GM18502 (cell line): ENCODE measurements at regions not wholly inside any gene's neighbourhood (a gene's known extent, or its start where the extent isn't known, plus 50 kb on each side); places are given as distances from the start of the nearest gene placed in this dataset.

ENCODE experiments used
- ATAC-seq: cut with Tn5 transposase; IDR thresholded peaks from one replicate; pipeline ENCODE4 v1.9.1; 2021; ENCODE audit warnings: mild to moderate bottlenecking; ENCODE audit not compliant: unreplicated experiment, poor library complexity

- ATAC-seq = no peak
These were observed 316.6 kb downstream of the FOXL1 start for GRCh38 chr16:86894925-86895324.

- ATAC-seq = no peak
These were observed 317.3 kb downstream of the FOXL1 start for GRCh38 chr16:86895606-86896005.

- ATAC-seq = no peak
These were observed 318.6 kb downstream of the FOXL1 start for GRCh38 chr16:86896976-86897375.

DNA sequence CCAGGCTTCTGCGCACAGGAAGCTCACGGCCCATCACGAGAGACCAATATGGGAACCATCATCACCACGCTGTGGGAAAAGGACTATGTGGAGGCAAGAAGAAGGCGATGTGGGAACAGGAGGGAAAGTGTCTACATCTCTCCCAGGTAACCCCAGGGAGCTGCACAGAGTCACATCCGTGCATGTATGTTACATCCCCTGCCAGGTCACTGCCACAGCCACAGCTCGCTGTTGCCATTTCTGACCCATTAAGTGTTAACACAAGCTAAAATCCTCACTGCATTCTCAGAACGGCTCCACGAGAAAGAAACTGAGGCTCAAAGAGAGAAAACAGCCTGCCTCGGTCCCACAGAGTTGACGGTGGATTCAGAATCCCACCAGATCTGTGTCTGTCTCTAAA is 319.1 kb downstream of the FOXL1 start:
- no peak for ATAC-seq

- no peak for ATAC-seq
These were observed 320.0 kb downstream of the FOXL1 start for GRCh38 chr16:86898386-86898785.

- no peak for ATAC-seq
These were observed 320.8 kb downstream of the FOXL1 start for GRCh38 chr16:86899151-86899550.

DNA sequence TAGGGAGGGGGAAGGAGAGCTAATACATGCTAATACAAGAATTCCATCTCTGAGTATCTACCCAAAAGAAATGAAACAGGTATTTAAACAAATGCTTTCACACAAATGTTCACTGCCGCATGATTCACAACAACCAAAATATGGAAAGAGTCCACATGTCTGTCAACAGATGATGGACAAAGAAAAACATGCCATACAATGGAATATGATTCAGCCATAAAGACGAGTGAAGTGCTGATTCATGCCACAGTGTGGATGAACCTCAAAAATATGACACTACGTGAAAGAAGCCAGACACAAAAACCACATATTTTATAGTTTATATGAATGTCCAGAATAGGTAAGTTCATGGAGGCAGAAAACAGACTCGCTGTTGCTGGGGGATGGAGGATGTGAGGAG is 321.4 kb downstream of the FOXL1 start:
- no peak for ATAC-seq

GRCh38 chr16:86901483-86901882 is 323.1 kb downstream of the FOXL1 start:
- no peak for ATAC-seq

- no peak for ATAC-seq
These were observed 324.3 kb downstream of the FOXL1 start for GRCh38 chr16:86902656-86903001.

DNA sequence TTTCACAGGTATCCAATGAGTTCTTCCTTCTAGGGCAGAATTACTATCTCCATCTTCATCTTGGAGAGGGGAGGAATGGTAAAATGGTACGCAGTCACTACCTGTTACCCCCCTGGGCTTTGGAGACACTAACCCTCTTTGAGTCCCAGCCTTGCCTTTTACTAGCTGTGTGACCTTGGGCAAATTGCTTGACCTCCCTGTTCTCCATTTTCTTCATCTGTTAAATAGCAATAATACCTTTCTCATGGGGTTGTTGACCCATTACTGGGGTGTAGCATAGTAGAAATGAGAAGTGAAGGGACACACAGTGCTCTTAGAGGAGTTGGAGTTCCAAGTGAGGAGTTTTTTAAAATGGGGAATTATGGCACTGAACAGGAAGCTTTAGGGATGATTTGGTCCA is 324.7 kb downstream of the FOXL1 start:
- ATAC-seq = no peak

DNA sequence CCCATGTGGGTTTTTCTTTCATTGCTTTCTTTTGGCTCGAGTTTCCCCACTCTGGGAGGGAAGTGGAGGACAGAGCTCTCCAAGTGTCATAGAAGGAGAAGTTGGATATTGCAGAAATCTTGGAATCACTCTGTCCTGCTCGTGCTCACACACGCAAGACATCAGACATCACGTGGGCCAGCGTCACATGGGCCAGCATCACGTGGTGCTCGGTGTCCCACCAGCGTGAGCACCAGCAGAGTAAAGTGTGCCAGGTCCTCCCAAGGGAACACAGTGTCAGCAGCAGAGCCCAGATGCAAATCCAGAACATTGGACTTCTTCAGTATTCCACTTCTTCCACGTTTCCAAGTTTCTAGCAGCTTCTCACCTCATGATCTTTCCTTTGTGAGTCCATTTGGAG is 327.0 kb downstream of the FOXL1 start:
- ATAC-seq = no peak

DNA sequence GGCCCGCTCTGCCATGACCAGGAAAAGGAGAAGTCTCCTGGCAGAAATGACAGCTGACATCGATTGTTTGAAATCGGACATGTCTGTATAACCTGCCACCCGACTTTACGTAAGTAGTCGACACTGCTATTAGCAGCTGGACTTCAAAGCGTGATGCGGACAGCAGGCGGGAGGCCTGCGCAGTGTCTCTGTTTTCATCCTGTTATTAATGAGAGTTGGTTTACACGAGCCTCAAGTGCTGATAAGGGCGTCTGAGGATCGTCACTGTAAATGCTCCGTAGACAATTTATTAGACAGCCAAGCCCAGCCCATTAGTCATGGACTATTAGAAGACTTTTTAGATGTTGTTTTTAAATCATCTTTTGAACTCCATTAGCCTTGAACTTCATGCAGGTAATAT is 328.3 kb downstream of the FOXL1 start:
- no peak for ATAC-seq

DNA sequence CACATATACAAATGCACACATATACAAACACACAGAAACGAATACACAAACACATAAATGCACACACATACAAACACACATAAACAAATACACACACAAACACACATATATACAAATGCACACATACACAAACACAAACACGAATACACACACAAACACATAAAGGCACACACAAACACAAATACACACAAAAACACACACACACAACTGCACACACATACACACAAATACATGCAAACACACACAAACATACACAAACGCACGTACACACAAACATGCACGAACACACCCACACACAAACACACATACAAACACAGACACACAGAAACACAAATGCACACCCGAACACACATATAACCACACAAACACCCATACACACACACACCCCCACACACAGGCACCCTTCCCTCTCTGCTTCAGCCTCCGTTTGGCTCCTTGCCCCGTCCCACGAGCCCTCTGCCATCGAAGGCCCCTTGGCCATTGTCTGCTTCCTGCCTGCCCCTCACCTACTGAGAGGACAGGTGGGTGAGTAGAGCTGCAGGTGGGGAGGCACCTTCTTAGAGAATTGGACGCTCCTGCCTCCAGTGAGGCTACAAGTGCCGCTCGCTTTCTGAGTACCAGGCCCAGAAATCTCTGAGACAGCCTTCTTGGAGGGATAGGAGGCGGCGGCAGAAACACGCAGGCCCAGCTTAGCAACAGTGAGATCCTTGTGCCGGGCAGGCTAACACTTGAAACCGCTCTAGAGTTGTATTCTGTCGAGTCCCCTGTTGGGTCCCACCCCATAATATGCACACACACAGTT is 331.2 kb downstream of the FOXL1 start:
- no peak for ATAC-seq

GRCh38 chr16:86910161-86910769 is 331.9 kb downstream of the FOXL1 start:
- no peak for ATAC-seq

- no peak for ATAC-seq
These were observed 333.1 kb downstream of the FOXL1 start for GRCh38 chr16:86911437-86911958.

DNA sequence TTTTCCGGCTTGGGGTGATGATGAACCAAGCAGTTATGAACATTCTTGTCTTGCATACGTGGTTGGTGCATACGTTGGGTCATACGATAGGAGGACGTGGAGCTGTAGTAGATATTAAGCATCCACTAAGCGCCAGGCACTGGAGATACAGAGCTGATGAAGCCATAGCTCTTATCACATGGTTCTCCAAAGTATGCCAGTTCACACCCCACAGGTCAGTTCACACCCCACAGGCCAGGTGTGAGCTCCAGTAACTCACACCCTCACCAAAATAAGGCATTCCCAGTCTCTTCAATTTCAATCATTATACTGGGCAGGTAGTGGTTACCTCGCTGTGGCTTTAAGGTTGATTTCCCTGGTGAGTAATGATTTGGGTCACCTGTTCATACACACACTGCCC is 335.5 kb downstream of the FOXL1 start:
- no peak for ATAC-seq

- no peak for ATAC-seq
These were observed 336.7 kb downstream of the FOXL1 start for GRCh38 chr16:86914876-86915717.

- ATAC-seq = no peak
These were observed 339.4 kb downstream of the FOXL1 start for GRCh38 chr16:86917471-86918365.

- no peak for ATAC-seq
These were observed 340.3 kb downstream of the FOXL1 start for GRCh38 chr16:86918637-86919036.

- no peak for ATAC-seq
These were observed 340.7 kb downstream of the FOXL1 start for GRCh38 chr16:86919078-86919477.
